ENCODE measurements at regions not wholly inside any gene's neighbourhood (a gene's known extent, or its start where the extent isn't known, plus 50 kb on each side); places are given as distances from the start of the nearest gene placed in this dataset.
"Not testable (repeated sequence)": the region's sequence is repeated elsewhere in the genome, so short reads cannot be mapped to it uniquely, and the experiment has no call there.

DNA sequence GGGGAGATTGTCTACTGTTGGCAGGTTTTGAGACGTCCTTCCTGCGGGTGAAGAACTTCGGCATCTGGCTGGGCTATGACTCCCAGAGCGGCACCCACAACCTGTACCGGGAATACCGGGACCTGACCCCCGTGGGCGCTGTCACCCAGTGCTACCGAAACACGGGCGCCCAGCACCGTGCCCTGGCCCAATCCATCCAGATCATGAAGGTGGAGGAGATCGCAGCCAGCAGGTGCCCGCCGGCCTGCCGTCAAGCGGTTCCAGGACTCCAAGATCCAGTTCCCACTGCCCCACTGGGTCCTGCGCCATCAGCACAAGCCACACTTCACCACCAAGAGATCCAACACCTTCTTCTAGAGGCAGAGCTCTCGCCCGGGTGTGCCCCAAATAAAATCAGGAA, 194.9 kb upstream of the EPHA6 start:
- DNase-seq (ENCODE audit: low spot score, unreplicated experiment), result no peak

DNA sequence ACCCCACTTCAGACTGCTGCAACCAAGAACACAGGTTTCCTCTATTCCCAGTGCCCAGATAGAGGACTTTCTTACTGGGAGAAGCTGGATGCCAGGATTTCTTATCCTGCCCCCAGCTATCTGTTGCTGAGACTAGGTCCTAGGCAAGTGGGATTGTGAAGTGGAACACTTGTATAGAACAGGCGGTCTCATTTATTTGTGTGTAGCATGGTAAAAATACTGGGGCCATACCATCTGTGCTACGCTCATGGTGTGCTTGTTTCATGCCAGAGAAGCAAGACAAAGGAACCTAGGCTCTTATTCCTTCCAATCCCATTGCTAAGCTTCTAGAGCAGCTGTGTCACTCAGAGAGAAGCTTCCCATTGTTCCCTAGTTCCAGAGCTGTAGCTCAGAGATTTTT, 191.5 kb upstream of the EPHA6 start:
- no peaks in the 10 kb centered on the region for H3K36me3 Mint-ChIP-seq (ENCODE audit: insufficient read depth)
- H3K4me3 Mint-ChIP-seq (ENCODE audit: low read depth), result no peak overlapping the region
- no peak overlapping the region for H3K27ac Mint-ChIP-seq
- DNase-seq (ENCODE audit: low spot score, unreplicated experiment), result no peak
- peaks cover 10% of the 10 kb centered on the region for H3K9me3 Mint-ChIP-seq (ENCODE audit: low read depth)
- TF ChIP-seq CTCF (IDR thresholded peaks at IDR 0.05; ENCODE audit: unreplicated experiment), result no peak
- H3K27me3 Mint-ChIP-seq, result no peaks in the 10 kb centered on the region
- H3K4me1 Mint-ChIP-seq (ENCODE audit: low read depth), result no peaks in the 10 kb centered on the region

More for the DNA sequence above, 194.9 kb upstream of the EPHA6 start:
- TF ChIP-seq CTCF (IDR thresholded peaks at IDR 0.05; ENCODE audit: unreplicated experiment), result no peak
- H3K27me3 Mint-ChIP-seq, result no peaks in the 10 kb centered on the region
- peaks cover 7% of the 10 kb centered on the region for H3K9me3 Mint-ChIP-seq (ENCODE audit: low read depth)
- H3K36me3 Mint-ChIP-seq (ENCODE audit: insufficient read depth), result no peaks in the 10 kb centered on the region
- H3K4me3 Mint-ChIP-seq (ENCODE audit: low read depth), result no peak overlapping the region
- H3K4me1 Mint-ChIP-seq (ENCODE audit: low read depth), result no peaks in the 10 kb centered on the region
- no peak overlapping the region for H3K27ac Mint-ChIP-seq

DNA sequence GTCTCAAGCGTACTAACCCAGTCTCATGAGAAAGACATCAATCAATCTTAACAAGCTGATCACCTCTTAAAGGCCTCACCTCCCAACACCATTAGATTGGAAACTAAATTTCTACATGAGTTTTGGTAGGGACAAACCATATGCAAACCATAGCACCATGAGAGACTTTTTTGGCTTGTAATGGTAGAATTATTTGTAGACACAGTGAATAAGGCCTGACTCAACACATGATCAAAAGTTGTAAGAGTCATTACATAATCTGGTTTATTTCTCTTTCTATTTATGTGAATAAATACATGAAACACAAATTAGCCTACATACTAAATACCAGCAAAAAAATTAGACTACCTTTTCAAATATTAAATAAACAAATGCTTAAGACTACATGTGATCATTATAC, 183.3 kb upstream of the EPHA6 start:
- no peaks in the 10 kb centered on the region for H3K9me3 Mint-ChIP-seq (ENCODE audit: low read depth)
- no peaks in the 10 kb centered on the region for H3K27me3 Mint-ChIP-seq
- no peak overlapping the region for H3K27ac Mint-ChIP-seq
- no peak for DNase-seq (ENCODE audit: low spot score, unreplicated experiment)
- no peaks in the 10 kb centered on the region for H3K36me3 Mint-ChIP-seq (ENCODE audit: insufficient read depth)
- TF ChIP-seq CTCF (IDR thresholded peaks at IDR 0.05; ENCODE audit: unreplicated experiment), result no peak
- H3K4me1 Mint-ChIP-seq (ENCODE audit: low read depth), result no peaks in the 10 kb centered on the region
- H3K4me3 Mint-ChIP-seq (ENCODE audit: low read depth), result no peak overlapping the region

GRCh38 chr3:96646596-96646995, 167.8 kb upstream of the EPHA6 start:
- no peak overlapping the region for H3K27ac Mint-ChIP-seq
- no peaks in the 10 kb centered on the region for H3K4me1 Mint-ChIP-seq (ENCODE audit: low read depth)
- no peak for TF ChIP-seq CTCF (IDR thresholded peaks at IDR 0.05; ENCODE audit: unreplicated experiment)
- DNase-seq (ENCODE audit: low spot score, unreplicated experiment), result no peak
- no peaks in the 10 kb centered on the region for H3K9me3 Mint-ChIP-seq (ENCODE audit: low read depth)
- no peak overlapping the region for H3K4me3 Mint-ChIP-seq (ENCODE audit: low read depth)
- no peaks in the 10 kb centered on the region for H3K27me3 Mint-ChIP-seq
- H3K36me3 Mint-ChIP-seq (ENCODE audit: insufficient read depth), result no peaks in the 10 kb centered on the region

DNA sequence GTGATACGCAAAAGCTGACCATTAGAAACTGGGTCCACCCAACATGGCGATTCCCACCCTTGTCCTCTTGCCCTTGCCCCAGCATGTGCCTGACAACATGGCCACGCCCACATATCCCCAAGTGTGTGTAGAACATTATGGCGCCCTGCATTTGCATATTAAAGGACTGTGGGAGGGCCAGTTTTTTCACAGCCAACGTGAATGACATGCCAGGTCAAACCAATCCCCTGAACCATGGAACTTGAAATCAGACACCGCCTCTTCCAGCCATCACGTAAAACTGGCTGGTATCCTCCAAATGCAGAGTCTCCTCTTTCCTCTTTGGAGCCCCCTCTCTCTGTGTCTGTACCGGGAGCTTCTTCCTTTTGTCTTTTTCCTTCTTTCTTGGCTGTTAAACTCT, 156.7 kb upstream of the EPHA6 start:
- no peaks in the 10 kb centered on the region for H3K27me3 Mint-ChIP-seq
- no peak for DNase-seq (ENCODE audit: low spot score, unreplicated experiment)

DNA sequence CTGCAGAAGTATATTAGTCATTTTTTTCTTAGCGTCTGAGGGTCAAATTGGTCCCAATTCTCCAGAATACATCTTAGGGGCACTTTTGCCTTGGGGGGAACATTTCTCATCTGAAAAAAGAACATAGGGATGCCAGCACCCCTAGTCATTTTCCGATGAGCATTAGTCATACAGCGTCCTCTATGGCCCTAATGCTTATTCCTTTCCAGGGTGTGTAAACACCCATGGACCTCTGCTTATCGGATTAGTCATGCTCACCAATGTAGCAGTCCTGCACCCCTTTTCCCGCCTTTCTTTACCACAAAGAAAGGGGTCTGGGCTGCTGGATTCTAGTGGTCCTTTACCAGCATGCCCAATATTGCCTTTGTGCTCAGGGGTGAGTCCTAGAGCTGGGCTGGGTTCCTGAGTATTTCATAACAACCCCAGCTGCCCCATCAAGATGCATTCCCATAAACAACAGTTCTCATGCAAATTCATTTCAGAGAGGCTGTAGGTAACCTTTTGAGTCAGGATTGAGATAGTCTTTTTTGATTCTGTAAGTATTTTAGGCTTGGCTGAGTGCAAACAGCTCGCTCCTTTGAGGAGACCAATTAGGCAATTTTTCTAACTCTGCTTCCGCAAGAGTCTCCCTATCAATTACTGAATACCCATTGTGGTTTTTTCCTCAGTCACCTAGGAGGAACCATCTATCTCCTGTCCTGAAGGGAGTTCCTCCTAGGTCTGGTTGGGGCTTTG, 142.4 kb upstream of the EPHA6 start:
- not testable (repeated sequence) for H3K36me3 Mint-ChIP-seq (ENCODE audit: insufficient read depth); H3K4me3 Mint-ChIP-seq (ENCODE audit: low read depth); H3K27me3 Mint-ChIP-seq

More for the DNA sequence above, 156.7 kb upstream of the EPHA6 start:
- Mint-ChIP-seq H3K9me3 (ENCODE audit: low read depth) (peaks cover 18% of the 10 kb centered on the region), H3K4me1 (ENCODE audit: low read depth) (no peaks in the 10 kb centered on the region), H3K4me3 (ENCODE audit: low read depth) (no peak overlapping the region), H3K27ac (no peak overlapping the region), H3K36me3 (ENCODE audit: insufficient read depth) (no peaks in the 10 kb centered on the region)
- no peak for TF ChIP-seq CTCF (IDR thresholded peaks at IDR 0.05; ENCODE audit: unreplicated experiment)

More for the DNA sequence above, 142.4 kb upstream of the EPHA6 start:
- H3K4me1 Mint-ChIP-seq (ENCODE audit: low read depth); DNase-seq (ENCODE audit: low spot score, unreplicated experiment); H3K9me3 Mint-ChIP-seq (ENCODE audit: low read depth); H3K27ac Mint-ChIP-seq: not testable (repeated sequence)

Measured in progenitor cell of endocrine pancreas (in vitro differentiated cells).